Ovary (tissue), 7 donors: ENCODE measurements at regions not wholly inside any gene's neighbourhood (a gene's known extent, or its start where the extent isn't known, plus 50 kb on each side); places are given as distances from the start of the nearest gene placed in this dataset.

Experiments
- DNase-seq, 5 donors: peaks; one replicate each; pipeline ENCODE4 v3.0.0-alpha.2; 2019 to 2020
- H3K27ac ChIP-seq, 2 donors: fragments of 200-600 bp; one replicate each; pipeline versions ENCODE4 v1.5.1 to v1.8.0; 2019 to 2022
- H3K27me3 ChIP-seq: fragments of 200-600 bp; one replicate; pipeline ENCODE4 v1.8.0; 2022
- H3K36me3 ChIP-seq: fragments of 200-600 bp; sonication (generic); one replicate; pipeline ENCODE4 v1.5.1; 2019
- H3K4me1 ChIP-seq: one replicate; pipeline ENCODE4 v1.8.1; 2013; ENCODE audit warnings: mild to moderate bottlenecking, moderate library complexity; ENCODE audit not compliant: insufficient read depth
- H3K4me3 ChIP-seq: fragments of 200-600 bp; sonication (generic); one replicate; pipeline ENCODE4 v1.5.1; 2017
- H3K9me3 ChIP-seq, 2 donors: fragments of 200-600 bp in 1 of 2; sonication (generic) in 1 of 2; one replicate each; pipeline versions ENCODE4 v1.5.1 to v1.8.1; 2013 to 2019; ENCODE audit warnings: mild to moderate bottlenecking in 1 of 2, moderate library complexity in 1 of 2
- EP300 ChIP-seq: sonication (generic); formaldehyde crosslinking; IDR thresholded peaks from one replicate; pipeline ENCODE4 v1.6.1; 2017; ENCODE audit warnings: antibody characterized with exemption
- POLR2A ChIP-seq: fragments of 450-650 bp; IDR thresholded peaks from one replicate; pipeline ENCODE4 v1.6.1; 2017; ENCODE audit warnings: antibody characterized with exemption, mild to moderate bottlenecking, moderate library complexity
- WGBS, 3 donors: extraction: QIAGEN DNeasy Blood & Tissue Kit in 1 of 3; methylation state at CpG; one replicate each; pipeline versions ENCODE4 v1.1.5 to v1.1.7; 2013 to 2017; 5-methylcytosine and 5-hydroxymethylcytosine counted together
- intact Hi-C, 4 donors: fragments of 100-400 bp; cut with DNase I; formaldehyde crosslinking; loops; one replicate each; pipeline versions ENCODE4 v1.11.0 to v1.15.1; 2022 to 2023
- TF ChIP-seq, protein P1 (sequence below), 3 donors: fragments of 450-650 bp in 2 of 3; fragments of 200-600 bp in 1 of 3; IDR thresholded peaks; one replicate each; pipeline versions ENCODE4 v1.5.1 to v1.8.0; 2016 to 2022; ENCODE audit warnings: antibody characterized with exemption in 3 of 3, mild to moderate bottlenecking in 1 of 3
- donor health status: DM: no; HTN: no; CAD: no; lungs with moderate emphysema.
- donor health status: DM: no; HTN: no; CAD: no.
- donor health status: Bipolar disorder and iron deficiency.
- donor health status: DM: no; HTN: no; CAD: no.
- donor health status: DM: yes; HTN: yes; CAD: no.

GRCh38 chr4:98744372-98745150, 86.2 kb upstream of the TSPAN5 start:
- Histone ChIP-seq H3K4me1 (no peaks in the 10 kb centered on the region), H3K36me3 (no peaks in the 10 kb centered on the region), H3K27me3 (no peaks in the 10 kb centered on the region), H3K27ac (no peak overlapping the region), H3K9me3 (no peaks in the 10 kb centered on the region), H3K4me3 (no peak overlapping the region)
- intact Hi-C loops, result no loop called here
- no peak for DNase-seq
- TF ChIP-seq, protein P1, sequence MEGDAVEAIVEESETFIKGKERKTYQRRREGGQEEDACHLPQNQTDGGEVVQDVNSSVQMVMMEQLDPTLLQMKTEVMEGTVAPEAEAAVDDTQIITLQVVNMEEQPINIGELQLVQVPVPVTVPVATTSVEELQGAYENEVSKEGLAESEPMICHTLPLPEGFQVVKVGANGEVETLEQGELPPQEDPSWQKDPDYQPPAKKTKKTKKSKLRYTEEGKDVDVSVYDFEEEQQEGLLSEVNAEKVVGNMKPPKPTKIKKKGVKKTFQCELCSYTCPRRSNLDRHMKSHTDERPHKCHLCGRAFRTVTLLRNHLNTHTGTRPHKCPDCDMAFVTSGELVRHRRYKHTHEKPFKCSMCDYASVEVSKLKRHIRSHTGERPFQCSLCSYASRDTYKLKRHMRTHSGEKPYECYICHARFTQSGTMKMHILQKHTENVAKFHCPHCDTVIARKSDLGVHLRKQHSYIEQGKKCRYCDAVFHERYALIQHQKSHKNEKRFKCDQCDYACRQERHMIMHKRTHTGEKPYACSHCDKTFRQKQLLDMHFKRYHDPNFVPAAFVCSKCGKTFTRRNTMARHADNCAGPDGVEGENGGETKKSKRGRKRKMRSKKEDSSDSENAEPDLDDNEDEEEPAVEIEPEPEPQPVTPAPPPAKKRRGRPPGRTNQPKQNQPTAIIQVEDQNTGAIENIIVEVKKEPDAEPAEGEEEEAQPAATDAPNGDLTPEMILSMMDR (IDR thresholded peaks at IDR 0.05), result no peak
- TF ChIP-seq POLR2A (no peak), EP300 (no peak)
- WGBS, 3 donors, result 90 to 94% (median 94%) methylated on average over 4 of the region's 4 CpGs

DNA sequence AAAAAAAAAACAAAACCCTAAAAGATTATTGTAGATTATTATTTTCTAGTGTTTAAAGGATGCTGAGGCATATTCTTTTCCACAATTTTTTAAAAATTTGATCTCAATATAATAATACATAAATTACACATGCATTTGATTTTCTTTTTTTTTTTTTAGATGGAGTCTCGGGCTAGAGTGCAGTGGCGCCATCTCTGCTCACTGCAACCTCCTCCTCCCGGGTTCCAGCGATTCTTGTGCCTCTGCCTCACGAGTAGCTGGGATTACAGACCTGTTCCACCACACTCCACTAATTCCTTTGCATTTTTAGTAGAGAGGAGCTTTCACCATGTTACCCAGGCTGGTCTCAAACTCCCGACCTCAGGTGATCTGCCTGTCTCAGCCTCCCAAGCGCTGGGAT, 83.5 kb upstream of the TSPAN5 start:
- intact Hi-C loops, result no loop called here
- DNase-seq, result no peak
- H3K4me1 ChIP-seq, result no peaks in the 10 kb centered on the region
- WGBS, 3 donors, result 78 to 83% (median 82%) methylated on average over 7 of the region's 7 CpGs
- no peaks in the 10 kb centered on the region for H3K27me3 ChIP-seq
- H3K36me3 ChIP-seq, result no peaks in the 10 kb centered on the region
- H3K27ac ChIP-seq, result no peak overlapping the region
- H3K4me3 ChIP-seq, result no peak overlapping the region
- TF ChIP-seq, protein P1 (IDR thresholded peaks at IDR 0.05), result no peak
- TF ChIP-seq POLR2A, result no peak
- no peak for TF ChIP-seq EP300
- no peaks in the 10 kb centered on the region for H3K9me3 ChIP-seq

GRCh38 chr4:98739751-98740150, 81.3 kb upstream of the TSPAN5 start:
- 68 to 74% (median 72%) methylated on average over 6 of the region's 6 CpGs for WGBS, 3 donors
- H3K27me3 ChIP-seq, result no peaks in the 10 kb centered on the region
- no peaks in the 10 kb centered on the region for H3K36me3 ChIP-seq
- H3K4me1 ChIP-seq, result no peaks in the 10 kb centered on the region
- no peak for TF ChIP-seq POLR2A
- no peak for TF ChIP-seq EP300
- TF ChIP-seq, protein P1 (IDR thresholded peaks at IDR 0.05), result no peak
- H3K9me3 ChIP-seq, result no peaks in the 10 kb centered on the region
- no peak overlapping the region for H3K4me3 ChIP-seq
- H3K27ac ChIP-seq, result no peak overlapping the region
- no peak for DNase-seq
- intact Hi-C loops, result no loop called here

DNA sequence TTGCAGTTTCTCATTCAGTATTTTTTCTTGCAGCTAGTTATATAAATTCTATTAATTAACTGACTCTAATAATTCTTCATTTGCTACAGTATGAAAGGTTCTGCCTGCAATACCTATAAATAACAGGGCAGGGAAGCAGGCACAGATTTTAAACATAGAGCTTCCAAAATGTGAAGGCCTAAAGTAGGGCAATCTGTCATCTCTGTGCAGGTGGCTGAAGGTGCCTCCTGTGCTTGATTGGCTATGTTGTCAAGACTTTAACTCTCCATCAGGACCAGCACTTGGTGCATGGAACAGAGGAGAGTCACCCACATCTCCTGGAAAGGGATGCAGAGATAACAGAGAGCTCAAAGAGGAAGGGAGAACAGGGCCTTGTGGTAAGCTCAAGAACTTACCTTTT, 75.2 kb upstream of the TSPAN5 start:
- no peak for DNase-seq
- Histone ChIP-seq H3K4me1 (no peaks in the 10 kb centered on the region), H3K36me3 (no peaks in the 10 kb centered on the region), H3K27ac (no peak overlapping the region), H3K4me3 (no peak overlapping the region), H3K9me3 (no peaks in the 10 kb centered on the region), H3K27me3 (no peaks in the 10 kb centered on the region)
- TF ChIP-seq EP300 (no peak), POLR2A (no peak)
- TF ChIP-seq, protein P1 (IDR thresholded peaks at IDR 0.05), result no peak
- intact Hi-C loops, result no loop called here
